ENCODE measurements at regions not wholly inside any gene's neighbourhood (a gene's known extent, or its start where the extent isn't known, plus 50 kb on each side); places are given as distances from the start of the nearest gene placed in this dataset.
"Not testable (repeated sequence)": the region's sequence is repeated elsewhere in the genome, so short reads cannot be mapped to it uniquely, and the experiment has no call there.

DNA sequence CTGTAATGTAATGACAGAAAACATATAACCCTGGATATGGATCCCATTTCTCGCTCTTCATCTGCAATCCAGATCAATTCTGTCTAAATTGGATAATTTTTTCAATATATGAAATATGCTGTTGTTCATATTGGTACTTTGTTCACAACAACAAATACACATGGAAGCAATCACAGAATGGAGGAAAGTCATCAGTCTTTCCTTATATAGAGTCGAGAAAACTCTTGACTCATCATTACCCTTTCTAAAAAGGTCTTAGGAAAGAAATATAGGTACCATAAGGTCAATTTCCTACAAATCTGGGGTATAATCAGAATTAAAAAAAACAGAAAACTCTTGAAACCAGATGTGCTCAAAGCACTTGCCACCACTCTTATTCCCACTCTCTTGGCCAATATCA lies 677.6 kb upstream of the ID4 start:
- no peak for DNase-seq

DNA sequence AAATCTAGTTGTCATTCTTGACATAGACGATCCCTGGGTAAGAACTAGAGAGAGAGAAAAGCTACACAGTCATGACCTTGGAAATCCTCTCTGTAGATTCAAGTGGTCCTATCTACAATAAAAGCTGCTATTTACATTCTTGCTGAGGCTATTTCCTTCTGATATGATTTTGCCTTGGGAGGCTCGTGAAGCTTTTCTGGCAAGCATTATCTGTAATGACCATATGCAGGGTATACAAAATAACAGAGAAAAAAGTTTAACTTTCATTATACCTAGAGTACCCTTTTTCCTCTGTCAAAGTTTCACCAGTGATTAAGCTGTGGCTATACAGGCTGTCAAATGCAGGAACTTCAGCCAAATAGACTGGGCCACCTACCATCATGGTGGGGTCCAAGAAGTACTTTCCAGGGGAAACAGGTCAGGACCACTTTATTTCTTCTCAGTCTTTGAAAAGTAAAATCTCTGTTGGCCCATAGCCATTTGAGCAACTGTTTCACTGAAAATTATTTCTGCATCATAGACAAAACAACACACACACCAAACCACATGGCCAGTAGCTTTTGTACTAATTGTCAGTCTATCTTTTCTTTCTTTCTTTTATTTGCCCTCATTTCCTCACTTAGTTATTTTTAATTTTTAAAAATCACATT lies 677.0 kb upstream of the ID4 start:
- DNase-seq: no peak

GRCh38 chr6:19167251-19167650 lies 669.9 kb upstream of the ID4 start:
- DNase-seq: no peak

DNA sequence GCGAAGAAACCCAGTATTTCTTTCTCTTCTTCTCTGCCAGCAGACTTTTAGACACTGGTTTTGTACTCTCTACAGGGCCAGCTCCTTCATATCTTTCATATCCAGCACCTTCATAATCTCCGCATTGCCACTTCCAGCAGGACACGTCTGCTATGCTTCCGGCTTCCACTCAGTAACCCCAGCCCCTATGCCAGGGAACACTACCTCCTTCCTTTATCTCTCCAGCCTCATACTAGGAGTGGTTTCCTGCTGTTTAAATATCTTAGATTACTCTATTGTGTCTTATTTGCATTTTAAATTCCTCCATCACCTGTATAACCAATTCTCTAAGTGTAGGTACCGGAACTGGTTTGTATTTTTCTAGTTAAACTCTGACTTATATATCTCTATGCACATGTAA lies 667.8 kb upstream of the ID4 start:
- no peak for DNase-seq

- DNase-seq: no peak
Observed at GRCh38 chr6:19175023-19175422, 662.1 kb upstream of the ID4 start.

DNA sequence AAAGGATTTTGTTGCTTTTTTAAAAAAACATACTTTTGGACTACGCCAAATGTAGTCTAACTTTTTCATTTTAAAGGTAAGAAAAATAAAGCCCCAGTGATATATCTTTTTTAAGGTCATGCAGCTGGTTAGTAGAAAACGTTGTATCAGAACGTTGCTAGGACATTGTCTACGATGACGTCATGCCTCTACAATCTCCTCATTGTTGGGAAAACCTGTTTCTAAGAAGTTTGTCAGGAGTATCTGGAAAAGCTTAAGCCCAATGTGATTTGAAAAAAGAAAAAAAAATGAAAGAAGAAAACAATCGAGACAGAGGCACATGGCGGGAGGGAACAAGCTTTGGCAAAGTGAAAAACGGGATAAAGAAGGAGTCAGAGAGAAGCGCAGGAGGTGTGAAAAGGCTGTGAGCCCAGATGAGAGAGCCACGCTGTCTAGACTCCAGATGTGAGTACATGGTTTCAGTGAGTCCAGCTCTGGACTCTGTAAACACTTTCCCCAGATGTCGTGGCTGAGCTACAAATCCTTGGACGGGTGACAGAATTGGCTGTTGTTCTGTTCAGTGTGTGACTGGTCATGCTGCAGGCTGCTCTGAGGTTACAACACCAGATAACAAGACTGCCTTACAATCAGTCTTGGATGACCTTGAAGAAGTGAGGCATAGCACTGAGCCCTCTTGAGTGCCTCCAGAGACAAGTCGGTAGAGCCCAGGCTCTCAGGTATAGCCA lies 656.7 kb upstream of the ID4 start:
- no peak for DNase-seq

- DNase-seq: no peak
Observed at GRCh38 chr6:19181211-19181610, 656.0 kb upstream of the ID4 start.

DNA sequence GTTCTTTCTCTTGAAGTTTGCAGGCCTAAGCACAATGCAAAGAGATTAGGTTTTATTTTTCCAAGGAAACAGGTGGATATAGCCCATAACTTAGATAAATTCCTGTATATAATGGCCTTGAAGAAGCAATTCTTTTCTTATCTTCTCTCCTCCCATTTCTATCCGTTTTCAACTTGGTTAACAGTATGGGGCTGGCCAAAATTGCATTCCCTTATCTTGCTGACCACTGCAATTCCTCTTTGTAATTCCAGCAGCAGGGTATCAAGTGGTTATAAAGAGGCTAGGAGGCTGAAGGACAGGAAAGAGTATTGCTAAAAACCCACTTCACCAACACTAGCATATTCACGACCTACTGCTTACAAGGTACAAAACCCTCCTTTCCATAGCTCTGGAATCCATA lies 643.5 kb upstream of the ID4 start:
- no peak for DNase-seq

DNA sequence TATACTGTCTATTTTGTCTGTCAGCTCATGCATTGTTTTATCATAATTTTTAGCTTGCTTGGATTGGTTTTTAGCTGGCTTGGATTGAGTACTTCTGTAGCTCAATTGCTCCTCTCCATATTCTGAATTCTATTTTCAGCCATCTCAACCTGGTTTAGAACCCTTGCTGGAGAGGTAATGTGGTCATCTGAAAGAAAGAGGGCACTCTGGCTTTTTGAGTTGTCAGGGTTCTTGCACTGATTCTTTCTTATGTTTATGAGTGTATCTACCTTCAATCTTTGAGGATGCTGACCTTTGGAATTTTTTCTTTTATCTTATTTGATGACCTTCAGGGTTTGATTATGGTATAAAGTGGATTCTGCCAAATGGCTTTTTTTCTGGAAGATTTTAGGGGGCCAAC lies 632.7 kb upstream of the ID4 start:
- DNase-seq: no peak

DNA sequence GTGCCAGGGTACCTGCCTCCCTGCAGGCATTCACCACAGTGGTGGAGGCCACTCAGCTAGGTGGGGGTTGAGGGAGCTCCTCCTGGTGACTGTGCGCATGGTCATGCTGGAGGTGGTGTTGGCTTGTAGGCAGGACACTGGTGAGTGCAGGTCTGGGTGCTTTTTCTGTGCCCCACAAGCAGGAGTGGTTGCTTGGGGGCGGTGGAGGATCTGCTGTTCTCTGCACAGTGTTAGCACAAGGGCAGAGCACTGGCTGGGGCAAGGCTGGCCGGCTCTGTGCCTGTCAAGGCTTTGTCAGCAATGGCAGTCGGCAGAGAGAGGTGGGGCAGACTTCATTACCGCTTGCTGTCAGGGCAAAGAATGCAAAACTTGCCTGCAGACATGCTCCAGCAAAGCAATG lies 632.1 kb upstream of the ID4 start:
- no peak for DNase-seq

GRCh38 chr6:19209202-19209601 lies 628.0 kb upstream of the ID4 start:
- no peak for DNase-seq

DNA sequence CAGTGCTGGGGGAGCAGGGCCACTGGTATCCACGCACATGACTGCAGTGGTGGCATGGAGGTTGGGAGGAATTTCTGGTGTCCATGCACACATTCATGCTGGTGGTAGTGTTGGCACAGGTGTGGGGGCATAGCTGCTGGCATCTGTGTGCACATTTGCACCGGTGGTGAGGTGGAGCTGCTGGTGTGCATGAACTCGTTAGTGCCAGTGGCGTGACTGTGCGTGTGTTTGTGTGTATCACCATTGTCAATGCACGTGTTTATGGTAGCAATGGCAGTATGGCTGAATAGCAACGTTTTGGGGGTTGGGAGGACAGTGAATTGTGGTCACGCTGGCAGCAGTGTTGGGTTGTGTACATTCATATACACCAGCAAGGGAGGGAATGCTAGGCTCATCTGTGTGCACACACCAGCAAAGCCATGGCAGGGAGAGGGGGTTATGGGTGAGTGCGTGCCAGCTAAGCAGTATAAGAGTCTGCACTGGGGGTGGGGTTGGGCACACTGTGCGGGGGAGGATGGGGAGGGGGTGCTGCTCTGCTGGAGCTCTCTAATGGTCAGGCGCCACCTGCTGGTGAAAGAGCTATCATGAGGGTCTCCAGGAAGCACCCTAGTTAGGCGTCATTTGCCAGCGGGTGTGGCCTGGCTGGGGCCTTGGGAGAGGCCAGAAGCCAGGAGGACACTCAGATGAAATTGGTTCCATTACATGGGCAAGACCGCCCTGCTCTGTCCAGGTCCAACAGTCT lies 626.1 kb upstream of the ID4 start:
- no peak for DNase-seq

DNA sequence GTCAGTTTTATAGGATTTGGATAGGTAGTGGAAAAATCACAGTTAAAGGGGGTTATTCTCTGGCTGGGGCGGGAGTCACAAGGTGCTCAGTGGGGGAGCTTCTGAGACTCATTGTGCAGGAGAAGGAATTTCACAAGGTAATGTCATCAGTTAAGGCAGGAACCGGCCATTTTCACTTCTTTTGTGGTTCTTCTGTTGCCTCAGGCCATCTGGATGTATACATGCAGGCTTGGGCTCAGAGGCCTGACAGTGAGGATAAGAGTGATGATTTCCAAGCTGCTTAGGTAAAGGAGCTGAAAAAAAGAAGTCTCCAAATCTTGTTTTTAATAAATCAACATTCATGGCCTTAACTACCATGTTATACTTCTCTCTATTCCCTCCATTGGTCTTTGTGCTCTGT lies 622.9 kb upstream of the ID4 start:
- DNase-seq: no peak

DNA sequence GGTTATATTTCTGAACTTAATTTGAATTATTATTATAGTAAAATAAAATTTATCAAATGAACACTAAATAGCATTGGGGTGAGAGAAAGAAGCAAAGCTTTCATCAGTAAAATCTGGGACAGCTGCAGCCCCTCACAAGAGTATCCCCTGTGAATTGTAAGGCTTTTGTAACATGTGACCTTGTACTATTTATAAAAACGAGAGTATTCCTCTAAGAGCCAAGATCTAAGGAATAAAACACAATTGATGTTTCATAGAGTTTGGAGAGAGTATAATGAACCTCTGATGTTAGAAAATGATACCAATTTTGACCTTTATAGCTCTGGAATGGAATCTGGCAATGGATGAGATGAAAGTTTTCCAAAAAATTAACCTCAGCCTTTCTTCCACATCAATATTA lies 617.2 kb upstream of the ID4 start:
- no peak for DNase-seq

- DNase-seq: no peak
Observed at GRCh38 chr6:19231878-19232561, 605.1 kb upstream of the ID4 start.

GRCh38 chr6:19245656-19246055 lies 591.5 kb upstream of the ID4 start:
- DNase-seq: no peak

- not testable (repeated sequence) for DNase-seq
Observed at GRCh38 chr6:19247181-19247580, 590.0 kb upstream of the ID4 start.

DNA sequence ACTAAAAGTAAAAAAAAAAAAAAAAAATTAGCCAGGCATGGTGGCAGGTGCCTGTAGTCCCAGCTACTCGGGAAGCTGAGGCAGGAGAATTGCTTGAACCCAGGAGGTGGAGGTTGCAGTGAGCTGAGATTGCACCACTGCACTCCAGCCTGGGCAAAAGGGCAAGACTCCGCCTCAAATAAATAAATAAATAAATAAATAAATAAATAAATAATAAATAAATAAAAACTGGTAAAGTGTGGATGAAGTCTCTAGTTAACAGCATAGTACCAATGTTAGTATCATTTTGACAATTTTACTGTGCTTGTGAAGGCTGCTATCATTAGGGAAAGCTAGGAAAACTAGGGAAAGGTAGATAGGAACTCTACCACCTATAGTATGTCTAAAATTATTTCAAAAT lies 581.0 kb upstream of the ID4 start:
- not testable (repeated sequence) for DNase-seq

GRCh38 chr6:19261642-19262041 lies 575.5 kb upstream of the ID4 start:
- no peak for DNase-seq

- DNase-seq: no peak
Observed at GRCh38 chr6:19268117-19268516, 569.1 kb upstream of the ID4 start.

DNA sequence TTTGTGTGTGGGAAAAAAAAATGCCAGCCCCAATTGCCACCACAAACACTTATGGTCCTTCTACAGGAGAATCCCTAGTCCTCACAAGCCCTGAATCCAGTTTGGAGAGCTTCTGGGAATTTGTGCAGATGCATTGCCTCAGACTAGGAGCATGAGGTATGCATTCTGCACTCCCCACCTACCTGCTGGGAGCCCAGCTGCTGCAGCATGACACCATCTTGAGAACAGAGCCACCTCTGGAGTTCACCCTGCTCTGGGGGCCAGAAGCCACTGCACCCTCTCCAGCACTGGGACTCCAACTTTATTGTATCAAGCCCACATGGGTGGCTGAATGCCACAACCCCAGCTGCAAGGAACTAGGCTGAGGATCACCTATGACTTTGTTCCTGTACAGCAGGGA lies 568.5 kb upstream of the ID4 start:
- DNase-seq: no peak

- no peak for DNase-seq
Observed at GRCh38 chr6:19269341-19269898, 567.8 kb upstream of the ID4 start.

DNA sequence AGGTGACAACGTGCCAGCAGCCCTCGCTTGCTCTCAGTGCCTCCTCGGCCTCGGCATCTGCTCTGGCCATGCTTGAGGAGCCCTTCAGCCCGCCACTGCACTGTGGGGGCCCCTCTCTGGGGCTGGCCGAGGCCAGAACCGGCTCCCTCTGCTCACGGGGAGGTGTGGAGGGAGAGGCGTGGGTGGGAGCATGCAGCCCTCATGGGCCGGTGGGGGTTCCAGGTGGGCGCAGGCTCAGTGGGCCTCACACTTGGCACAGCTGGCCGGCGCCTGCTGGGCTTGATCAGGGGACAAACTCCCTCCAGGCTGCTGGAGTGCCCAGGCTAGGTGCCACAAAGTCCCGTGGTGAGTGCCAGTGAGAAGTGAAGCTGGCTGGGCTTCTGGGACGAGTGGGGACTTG lies 566.6 kb upstream of the ID4 start:
- DNase-seq: no peak
